ENCODE measurements at regions not wholly inside any gene's neighbourhood (a gene's known extent, or its start where the extent isn't known, plus 50 kb on each side); places are given as distances from the start of the nearest gene placed in this dataset.

DNA sequence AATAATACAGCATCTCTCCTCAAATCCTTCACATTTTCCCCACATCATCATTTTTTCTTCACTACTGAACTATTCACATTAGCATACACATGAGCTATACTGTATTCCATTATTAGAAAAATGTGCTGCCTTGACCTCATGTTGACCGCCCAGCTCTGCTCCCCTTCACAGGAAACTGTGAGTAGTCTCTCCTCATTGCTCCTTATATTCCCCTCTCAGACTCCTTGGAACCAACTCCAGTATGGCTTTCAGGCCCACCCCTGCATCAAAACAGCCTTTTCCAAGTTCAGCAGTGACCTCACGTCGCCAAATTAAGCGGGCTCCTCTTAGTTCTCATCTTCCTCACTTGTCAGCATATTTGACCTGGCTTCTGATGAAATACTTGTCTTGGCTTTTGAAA lies 59.2 kb upstream of the SPAG17 start:
- DNase-seq (ENCODE audit: low read depth) = no peak

DNA sequence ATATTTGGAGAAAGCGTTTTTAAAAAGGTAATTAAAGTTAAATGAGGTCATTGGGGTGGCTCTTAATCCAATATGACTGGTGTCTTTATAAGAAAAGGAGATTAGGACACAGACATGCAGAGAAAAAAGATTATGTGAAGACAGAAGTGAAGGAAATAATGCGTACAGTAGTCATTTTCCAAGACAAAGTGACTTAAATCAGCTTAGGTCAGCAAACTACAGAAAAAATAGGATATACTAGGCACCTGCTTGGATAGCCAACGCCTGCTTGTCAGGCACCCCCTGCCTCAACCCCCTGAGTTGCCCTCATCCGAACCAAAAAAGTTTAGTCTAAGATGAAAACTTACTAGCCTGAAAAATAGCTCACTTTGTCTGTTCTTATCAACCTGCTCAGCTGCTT lies 58.2 kb upstream of the SPAG17 start:
- DNase-seq (ENCODE audit: low read depth) = no peak

Data from fibroblast of gingiva (primary cell).